ENCODE measurements at regions not wholly inside any gene's neighbourhood (a gene's known extent, or its start where the extent isn't known, plus 50 kb on each side); places are given as distances from the start of the nearest gene placed in this dataset.

DNA sequence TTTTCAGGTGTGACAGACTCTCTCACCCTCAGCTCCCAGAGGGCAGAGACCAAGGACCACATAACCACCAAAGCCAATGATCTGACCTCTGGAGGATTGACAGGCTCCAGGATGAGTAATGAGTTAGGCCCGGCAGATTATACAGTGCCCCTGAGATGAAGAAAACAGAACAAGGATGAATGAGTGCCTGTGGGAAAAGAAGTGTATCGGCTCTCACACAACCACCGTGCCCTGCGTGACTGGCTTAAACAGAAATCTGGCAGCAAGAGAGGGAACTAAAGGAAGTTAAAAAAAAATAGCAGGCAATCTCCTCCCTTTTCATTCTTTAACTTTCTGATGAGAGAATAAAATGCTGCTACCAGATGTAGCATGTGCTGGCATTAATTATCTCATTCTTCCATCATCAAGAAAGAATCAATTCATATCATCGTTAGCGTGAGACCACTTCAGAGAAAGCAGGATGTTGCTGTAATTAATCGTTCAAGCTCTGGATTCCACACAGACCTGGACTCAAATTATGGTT lies 227.5 kb upstream of the COL8A1 start:
- no peak for TF ChIP-seq RARB (CRISPR knock-in tag; IDR thresholded peaks at IDR 0.05)
- TF ChIP-seq ZFP30 (CRISPR knock-in tag; IDR thresholded peaks at IDR 0.05) = no peak

Measured in SK-N-SH treated with all-trans-retinoic acid at 6 μM for 48 hours (cell line).